HepG2 (cell line): ENCODE measurements at regions not wholly inside any gene's neighbourhood (a gene's known extent, or its start where the extent isn't known, plus 50 kb on each side); places are given as distances from the start of the nearest gene placed in this dataset.

Source experiments
- ARNT2 ChIP-seq: sonication (generic); formaldehyde crosslinking; IDR thresholded peaks from 2 replicates; pipeline ENCODE4 v1.8.0; 2022; ENCODE audit warnings: mild to moderate bottlenecking, low read depth, missing genetic modification reagents, moderate library complexity
- CBX1 ChIP-seq: IDR thresholded peaks from one replicate; pipeline ENCODE4 v1.6.1; 2016; ENCODE audit warnings: antibody characterized with exemption, low read depth
- DMTF1 ChIP-seq: sonication (generic); formaldehyde crosslinking; IDR thresholded peaks from 2 replicates; pipeline ENCODE4 v1.4.0; 2020; ENCODE audit warnings: mild to moderate bottlenecking, missing genetic modification reagents
- ETS1 ChIP-seq: sonication (generic); formaldehyde crosslinking; IDR thresholded peaks from 2 replicates; pipeline ENCODE4 v1.4.0; 2020; ENCODE audit warnings: missing genetic modification reagents
- ETV6 ChIP-seq: sonication (generic); formaldehyde crosslinking; conservative IDR thresholded peaks from 2 replicates; pipeline ENCODE4 v1.4.0; 2020; ENCODE audit warnings: missing genetic modification reagents
- FOXM1 ChIP-seq: sonication (generic); formaldehyde crosslinking; IDR thresholded peaks from 2 replicates; pipeline ENCODE4 v1.5.0; 2020; ENCODE audit warnings: missing genetic modification reagents
- GZF1 ChIP-seq: sonication (generic); formaldehyde crosslinking; IDR thresholded peaks from 2 replicates; pipeline ENCODE4 v1.5.1; 2020; ENCODE audit warnings: mild to moderate bottlenecking, missing genetic modification reagents
- NFATC3 ChIP-seq: sonication (generic); formaldehyde crosslinking; IDR thresholded peaks from 2 replicates; pipeline ENCODE4 v1.5.1; 2020; ENCODE audit warnings: mild to moderate bottlenecking, missing genetic modification reagents
- SMARCC2 ChIP-seq: fragments of 450-650 bp; IDR thresholded peaks from 2 replicates; pipeline ENCODE4 v1.6.1; 2017; ENCODE audit warnings: antibody characterized with exemption, mild to moderate bottlenecking
- ZNF318 ChIP-seq: sonication (generic); formaldehyde crosslinking; IDR thresholded peaks from 2 replicates; pipeline ENCODE4 v1.4.0; 2020; ENCODE audit warnings: mild to moderate bottlenecking, missing genetic modification reagents
- ZNF343 ChIP-seq: sonication (generic); formaldehyde crosslinking; IDR thresholded peaks from 2 replicates; pipeline ENCODE4 v1.4.0; 2020; ENCODE audit warnings: mild to moderate bottlenecking, missing genetic modification reagents
- ZNF589 ChIP-seq: sonication (generic); formaldehyde crosslinking; conservative IDR thresholded peaks from 2 replicates; pipeline ENCODE4 v1.8.0; 2022; ENCODE audit warnings: mild to moderate bottlenecking, moderate library complexity, missing genetic modification reagents
- ZNF607 ChIP-seq: sonication (generic); formaldehyde crosslinking; IDR thresholded peaks from 2 replicates; pipeline ENCODE4 v1.5.1; 2020; ENCODE audit warnings: missing genetic modification reagents, mild to moderate bottlenecking, borderline replicate concordance
- ZNF629 ChIP-seq: sonication (generic); formaldehyde crosslinking; conservative IDR thresholded peaks from 2 replicates; pipeline ENCODE4 v1.5.0; 2020; ENCODE audit warnings: missing genetic modification reagents
- ZNF770 ChIP-seq: sonication (generic); formaldehyde crosslinking; IDR thresholded peaks from 2 replicates; pipeline ENCODE4 v1.5.0; 2020; ENCODE audit warnings: mild to moderate bottlenecking, missing genetic modification reagents

- TF ChIP-seq ZNF318 = peak; percentile 93; the same call in 1 of the 2 replicates
- TF ChIP-seq ZNF770 (CRISPR knock-in tag) = peak; percentile 76
- no peak; the same call in 1 of the 2 replicates for TF ChIP-seq ARNT2 (CRISPR knock-in tag)
- peak; percentile 90 for TF ChIP-seq ETV6
- TF ChIP-seq ZNF589 (CRISPR knock-in tag) = peak; percentile 97
- TF ChIP-seq CBX1 = peak; percentile 67
- TF ChIP-seq ETS1 (CRISPR knock-in tag) = no peak; the same call in 1 of the 2 replicates
- peak; percentile 93 for TF ChIP-seq ZNF343 (CRISPR knock-in tag)
- peak; percentile 93 for TF ChIP-seq ZNF607 (CRISPR knock-in tag)
- TF ChIP-seq SMARCC2 = no peak
- no peak for TF ChIP-seq NFATC3
- TF ChIP-seq DMTF1 (CRISPR knock-in tag) = 0 out of 2 replicates have a peak, but pooled peaks have one; percentile 92
- peak; percentile 69; the same call in 1 of the 2 replicates for TF ChIP-seq GZF1 (CRISPR knock-in tag)
- peak; percentile 91 for TF ChIP-seq ZNF629
- no peak for TF ChIP-seq FOXM1
Measured at GRCh38 chr16:14364386-14365199, 265.5 kb downstream of the PARN start (continued).
